Neural progenitor cell (in vitro differentiated cells): ENCODE measurements at regions not wholly inside any gene's neighbourhood (a gene's known extent, or its start where the extent isn't known, plus 50 kb on each side); places are given as distances from the start of the nearest gene placed in this dataset.

Experiments used
- EZH2 ChIP-seq: fragments of 200-600 bp; sonication (generic); IDR thresholded peaks from 2 replicates; pipeline ENCODE4 v1.6.1; 2017; ENCODE audit warnings: antibody characterized with exemption, mild to moderate bottlenecking, moderate library complexity
- EZH2phosphoT487 ChIP-seq: fragments of 200-600 bp; sonication (generic); IDR thresholded peaks from 2 replicates; pipeline ENCODE4 v1.6.1; 2017; ENCODE audit warnings: antibody characterized with exemption
- TF ChIP-seq, protein P1 (sequence below): fragments of 200-600 bp; sonication (generic); IDR thresholded peaks from 2 replicates; pipeline ENCODE4 v1.5.1; 2017; ENCODE audit warnings: antibody characterized with exemption, mild to moderate bottlenecking

DNA sequence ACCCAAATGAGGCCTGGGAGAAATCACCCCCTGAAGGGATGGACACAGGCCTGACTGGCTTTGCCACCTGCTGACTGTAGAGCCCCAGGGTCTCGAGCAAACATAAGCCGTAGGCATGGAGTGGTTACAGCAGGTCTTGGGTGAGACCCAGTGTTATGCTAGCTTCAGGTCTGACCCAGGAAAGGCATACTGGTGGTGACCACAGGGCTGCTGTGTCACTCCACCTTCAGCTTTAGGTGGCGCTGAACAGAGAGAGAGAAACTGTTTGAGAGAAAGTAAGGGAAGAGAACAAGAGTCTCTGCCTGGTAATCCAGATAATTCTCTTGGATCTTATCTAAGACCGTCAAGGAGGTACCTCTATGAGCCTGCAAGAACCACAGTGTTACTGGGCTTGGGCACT is 1544.2 kb upstream of the TMEFF2 start:
- TF ChIP-seq, protein P1, sequence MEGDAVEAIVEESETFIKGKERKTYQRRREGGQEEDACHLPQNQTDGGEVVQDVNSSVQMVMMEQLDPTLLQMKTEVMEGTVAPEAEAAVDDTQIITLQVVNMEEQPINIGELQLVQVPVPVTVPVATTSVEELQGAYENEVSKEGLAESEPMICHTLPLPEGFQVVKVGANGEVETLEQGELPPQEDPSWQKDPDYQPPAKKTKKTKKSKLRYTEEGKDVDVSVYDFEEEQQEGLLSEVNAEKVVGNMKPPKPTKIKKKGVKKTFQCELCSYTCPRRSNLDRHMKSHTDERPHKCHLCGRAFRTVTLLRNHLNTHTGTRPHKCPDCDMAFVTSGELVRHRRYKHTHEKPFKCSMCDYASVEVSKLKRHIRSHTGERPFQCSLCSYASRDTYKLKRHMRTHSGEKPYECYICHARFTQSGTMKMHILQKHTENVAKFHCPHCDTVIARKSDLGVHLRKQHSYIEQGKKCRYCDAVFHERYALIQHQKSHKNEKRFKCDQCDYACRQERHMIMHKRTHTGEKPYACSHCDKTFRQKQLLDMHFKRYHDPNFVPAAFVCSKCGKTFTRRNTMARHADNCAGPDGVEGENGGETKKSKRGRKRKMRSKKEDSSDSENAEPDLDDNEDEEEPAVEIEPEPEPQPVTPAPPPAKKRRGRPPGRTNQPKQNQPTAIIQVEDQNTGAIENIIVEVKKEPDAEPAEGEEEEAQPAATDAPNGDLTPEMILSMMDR, result no peak
- TF ChIP-seq EZH2phosphoT487 (no peak), EZH2 (no peak)
